ENCODE measurements at regions not wholly inside any gene's neighbourhood (a gene's known extent, or its start where the extent isn't known, plus 50 kb on each side); places are given as distances from the start of the nearest gene placed in this dataset.

- H3K36me3 Mint-ChIP-seq (ENCODE audit: insufficient read depth in 1 of 3, low read depth in 3 of 3): no peaks in the 10 kb centered on the region; a peak in 3 of 7 replicates
- no peak overlapping the region for H3K14ac ChIP-seq (ENCODE audit: insufficient read depth, low read length)
- no peak overlapping the region for H2BK20ac ChIP-seq (ENCODE audit: low read depth, low read length, poor library complexity, severe bottlenecking)
- H3K23me2 ChIP-seq (ENCODE audit: insufficient read length, low read depth, low read length, poor library complexity, severe bottlenecking): no peaks in the 10 kb centered on the region
- H3K79me2 ChIP-seq (ENCODE audit: insufficient read depth, low read length): no peaks in the 10 kb centered on the region; the same call in 1 of the 2 replicates
- H2BK15ac ChIP-seq (ENCODE audit: low read depth, low read length): no peak overlapping the region
- H3K4me3 Mint-ChIP-seq: no peak overlapping the region
- H3K56ac ChIP-seq (ENCODE audit: insufficient read length, low read depth, low read length): no peak overlapping the region
- no peak overlapping the region for H2BK120ac ChIP-seq (ENCODE audit: low read depth, low read length, poor library complexity, severe bottlenecking)
- H4K8ac ChIP-seq (replicated peaks; ENCODE audit: insufficient read length, low read depth, low read length): no peak overlapping the region
- no peak overlapping the region for H3T11ph ChIP-seq (ENCODE audit: low read length)
- no peak for TF ChIP-seq CTCF (conservative IDR thresholded peaks at IDR 0.05)
- no peaks in the 10 kb centered on the region for H3K4me1 Mint-ChIP-seq
- H3K79me1 ChIP-seq (ENCODE audit: insufficient read depth, low read depth, low read length, poor library complexity, severe bottlenecking): no peaks in the 10 kb centered on the region
- no peak overlapping the region for H3K27ac Mint-ChIP-seq
- H3K9ac ChIP-seq (ENCODE audit: extremely low read depth, insufficient read length, low read length): no peak overlapping the region
- H4K91ac ChIP-seq (ENCODE audit: insufficient read length, low read depth, low read length): no peak overlapping the region
- no peaks in the 10 kb centered on the region for H3K4me1 ChIP-seq (ENCODE audit: insufficient read depth, low read length)
- no peak overlapping the region for H3K4ac ChIP-seq (ENCODE audit: low read depth, low read length)
- H2BK5ac ChIP-seq (ENCODE audit: insufficient read length, low read length): no peak overlapping the region
- no peaks in the 10 kb centered on the region for H3K27me3 ChIP-seq (ENCODE audit: insufficient read depth, low read length)
- no peaks in the 10 kb centered on the region; the same call in none of the 2 replicates for H3K27me3 Mint-ChIP-seq (ENCODE audit: low read depth)
- H3K4me2 ChIP-seq (ENCODE audit: insufficient read depth, insufficient read length, low read length): no peak overlapping the region
- no peak overlapping the region for H2BK12ac ChIP-seq (ENCODE audit: insufficient read length, low read depth, low read length)
- no peak overlapping the region for H2AK5ac ChIP-seq (ENCODE audit: insufficient read length, low read length)
- H4K20me1 ChIP-seq (ENCODE audit: control insufficient read depth, insufficient read depth, insufficient read length): no peaks in the 10 kb centered on the region
- H3K27ac ChIP-seq (ENCODE audit: insufficient read length, low read depth, low read length): no peak overlapping the region
- WGBS (ENCODE audit: extremely low coverage, insufficient read length, low lambda C conversion rate): no CpG with 5 or more reads among the region's 3 CpGs
- H2AFZ ChIP-seq (ENCODE audit: low read length): no peak overlapping the region
- H4K5ac ChIP-seq (ENCODE audit: insufficient read length, low read depth, low read length): no peak overlapping the region
- no peaks in the 10 kb centered on the region for H3K9me3 ChIP-seq (ENCODE audit: control insufficient read depth, low read depth, low read length)
- no peak overlapping the region for H3K23ac ChIP-seq (ENCODE audit: insufficient read length, low read depth, low read length)
- peaks cover 12 to 21% of the 10 kb centered on the region in 2 experiments for H3K9me3 Mint-ChIP-seq
- no peak overlapping the region for H3K18ac ChIP-seq (ENCODE audit: insufficient read length, low read depth, low read length)
- no peak for DNase-seq
These were observed 59.5 kb upstream of the SLC7A1 start for GRCh38 chr13:29654843-29655547.

Measured in H9 (cell line).